ENCODE measurements at regions not wholly inside any gene's neighbourhood (a gene's known extent, or its start where the extent isn't known, plus 50 kb on each side); places are given as distances from the start of the nearest gene placed in this dataset.

DNA sequence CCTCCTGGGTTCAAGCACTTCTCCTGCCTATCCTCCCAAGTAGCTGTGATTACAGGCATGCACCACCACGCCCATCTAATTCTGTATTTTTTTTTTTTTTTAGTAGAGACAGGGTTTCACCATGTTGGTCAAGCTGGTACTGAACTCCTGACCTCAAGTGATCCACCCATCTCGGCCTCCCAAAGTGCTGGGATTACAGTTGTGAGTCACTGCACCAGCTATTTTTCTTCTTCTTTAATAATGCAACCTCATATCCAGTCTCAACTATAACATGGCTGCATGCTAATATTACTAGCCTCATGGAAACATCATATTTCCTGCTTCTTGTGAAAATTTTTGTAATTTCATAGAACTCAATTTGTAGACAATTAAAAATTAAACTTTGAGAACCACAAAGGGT is 706.5 kb downstream of the KCTD8 start:
- Histone ChIP-seq H2AFZ (ENCODE audit: low read length) (no peak overlapping the region), H3K4me1 (ENCODE audit: insufficient read depth, low read length) (no peaks in the 10 kb centered on the region), H3K36me3 (replicated peaks in 1 of 2; ENCODE audit: control insufficient read depth in 1 of 2, insufficient read depth in 2 of 2, low read length in 2 of 2) (no peaks in the 10 kb centered on the region), H3K4me3 (replicated peaks in 1 of 3; ENCODE audit: insufficient read depth in 1 of 3, low read depth in 2 of 3, low read length in 3 of 3) (no peak overlapping the region), H3K4me2 (ENCODE audit: low read depth, low read length) (no peak overlapping the region), H3K27ac (ENCODE audit: extremely low read length, insufficient read depth, low read length) (no peak overlapping the region), H3K27me3 (ENCODE audit: control insufficient read depth in 1 of 2, insufficient read depth in 2 of 2, low read length in 2 of 2) (no peaks in the 10 kb centered on the region), H4K20me1 (ENCODE audit: insufficient read depth, low read length) (no peaks in the 10 kb centered on the region), H3K79me2 (ENCODE audit: insufficient read depth, low read length) (no peaks in the 10 kb centered on the region), H3K9me3 (ENCODE audit: low read length) (peaks cover 24% of the 10 kb centered on the region; the same call in 1 of the 2 replicates), H3K9ac (ENCODE audit: insufficient read depth, low read depth, low read length) (no peak overlapping the region)
- ChIA-PET CTCF (ENCODE audit: low intra/inter-chr PET ratio, low total read pairs) (no interaction called here), POLR2A (no interaction called here)
- no peak for ATAC-seq
- DNase-seq (ENCODE audit: low spot score), result no peak
- FAIRE-seq, result no peak
- no TSS peak for BruUV-seq (replicated peaks)
- intact Hi-C loops (cut with micrococcal nuclease; ENCODE audit: unreplicated experiment) (no loop called here), in situ Hi-C loops (cut with HindIII; ENCODE audit: extremely low pct_ligation_motif_present, low pct_unique_long_range_greater_than_20kb) (no loop called here)
- no peak for TF ChIP-seq ZNF589 (CRISPR knock-in tag; conservative IDR thresholded peaks at IDR 0.05)
- no peak for TF ChIP-seq ATM (IDR thresholded peaks at IDR 0.05; ENCODE audit: borderline replicate concordance)
- no peak for TF ChIP-seq MAFG (CRISPR knock-in tag; IDR thresholded peaks at IDR 0.05)
- TF ChIP-seq SMAD1 (CRISPR knock-in tag; IDR thresholded peaks at IDR 0.05; ENCODE audit: borderline replicate concordance, low read depth), result no peak
- no peak for TF ChIP-seq RFX1 (IDR thresholded peaks at IDR 0.05)
- TF ChIP-seq SRSF1 (optimal IDR thresholded peaks at IDR 0.05; ENCODE audit: low read depth, low read length), result no peak
- TF ChIP-seq, protein P1, sequence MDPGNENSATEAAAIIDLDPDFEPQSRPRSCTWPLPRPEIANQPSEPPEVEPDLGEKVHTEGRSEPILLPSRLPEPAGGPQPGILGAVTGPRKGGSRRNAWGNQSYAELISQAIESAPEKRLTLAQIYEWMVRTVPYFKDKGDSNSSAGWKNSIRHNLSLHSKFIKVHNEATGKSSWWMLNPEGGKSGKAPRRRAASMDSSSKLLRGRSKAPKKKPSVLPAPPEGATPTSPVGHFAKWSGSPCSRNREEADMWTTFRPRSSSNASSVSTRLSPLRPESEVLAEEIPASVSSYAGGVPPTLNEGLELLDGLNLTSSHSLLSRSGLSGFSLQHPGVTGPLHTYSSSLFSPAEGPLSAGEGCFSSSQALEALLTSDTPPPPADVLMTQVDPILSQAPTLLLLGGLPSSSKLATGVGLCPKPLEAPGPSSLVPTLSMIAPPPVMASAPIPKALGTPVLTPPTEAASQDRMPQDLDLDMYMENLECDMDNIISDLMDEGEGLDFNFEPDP (CRISPR knock-in tag; conservative IDR thresholded peaks at IDR 0.05), result no peak
- no peak for TF ChIP-seq HOXA7 (CRISPR knock-in tag; IDR thresholded peaks at IDR 0.05)
- TF ChIP-seq, protein P2, sequence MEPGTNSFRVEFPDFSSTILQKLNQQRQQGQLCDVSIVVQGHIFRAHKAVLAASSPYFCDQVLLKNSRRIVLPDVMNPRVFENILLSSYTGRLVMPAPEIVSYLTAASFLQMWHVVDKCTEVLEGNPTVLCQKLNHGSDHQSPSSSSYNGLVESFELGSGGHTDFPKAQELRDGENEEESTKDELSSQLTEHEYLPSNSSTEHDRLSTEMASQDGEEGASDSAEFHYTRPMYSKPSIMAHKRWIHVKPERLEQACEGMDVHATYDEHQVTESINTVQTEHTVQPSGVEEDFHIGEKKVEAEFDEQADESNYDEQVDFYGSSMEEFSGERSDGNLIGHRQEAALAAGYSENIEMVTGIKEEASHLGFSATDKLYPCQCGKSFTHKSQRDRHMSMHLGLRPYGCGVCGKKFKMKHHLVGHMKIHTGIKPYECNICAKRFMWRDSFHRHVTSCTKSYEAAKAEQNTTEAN (CRISPR knock-in tag; conservative IDR thresholded peaks at IDR 0.05), result no peak
- TF ChIP-seq JUND (CRISPR knock-in tag; IDR thresholded peaks at IDR 0.05), result no peak
- TF ChIP-seq, protein P3, sequence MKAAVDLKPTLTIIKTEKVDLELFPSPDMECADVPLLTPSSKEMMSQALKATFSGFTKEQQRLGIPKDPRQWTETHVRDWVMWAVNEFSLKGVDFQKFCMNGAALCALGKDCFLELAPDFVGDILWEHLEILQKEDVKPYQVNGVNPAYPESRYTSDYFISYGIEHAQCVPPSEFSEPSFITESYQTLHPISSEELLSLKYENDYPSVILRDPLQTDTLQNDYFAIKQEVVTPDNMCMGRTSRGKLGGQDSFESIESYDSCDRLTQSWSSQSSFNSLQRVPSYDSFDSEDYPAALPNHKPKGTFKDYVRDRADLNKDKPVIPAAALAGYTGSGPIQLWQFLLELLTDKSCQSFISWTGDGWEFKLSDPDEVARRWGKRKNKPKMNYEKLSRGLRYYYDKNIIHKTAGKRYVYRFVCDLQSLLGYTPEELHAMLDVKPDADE (CRISPR knock-in tag; IDR thresholded peaks at IDR 0.05), result no peak
- TF ChIP-seq NKX3-1 (CRISPR knock-in tag; IDR thresholded peaks at IDR 0.05), result no peak
- TF ChIP-seq, protein P4, sequence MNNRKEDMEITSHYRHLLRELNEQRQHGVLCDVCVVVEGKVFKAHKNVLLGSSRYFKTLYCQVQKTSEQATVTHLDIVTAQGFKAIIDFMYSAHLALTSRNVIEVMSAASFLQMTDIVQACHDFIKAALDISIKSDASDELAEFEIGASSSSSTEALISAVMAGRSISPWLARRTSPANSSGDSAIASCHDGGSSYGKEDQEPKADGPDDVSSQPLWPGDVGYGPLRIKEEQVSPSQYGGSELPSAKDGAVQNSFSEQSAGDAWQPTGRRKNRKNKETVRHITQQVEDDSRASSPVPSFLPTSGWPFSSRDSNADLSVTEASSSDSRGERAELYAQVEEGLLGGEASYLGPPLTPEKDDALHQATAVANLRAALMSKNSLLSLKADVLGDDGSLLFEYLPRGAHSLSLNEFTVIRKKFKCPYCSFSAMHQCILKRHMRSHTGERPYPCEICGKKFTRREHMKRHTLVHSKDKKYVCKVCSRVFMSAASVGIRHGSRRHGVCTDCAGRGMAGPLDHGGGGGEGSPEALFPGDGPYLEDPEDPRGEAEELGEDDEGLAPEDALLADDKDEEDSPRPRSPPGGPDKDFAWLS (CRISPR knock-in tag; IDR thresholded peaks at IDR 0.05; ENCODE audit: borderline replicate concordance), result no peak
- TF ChIP-seq, protein P5, sequence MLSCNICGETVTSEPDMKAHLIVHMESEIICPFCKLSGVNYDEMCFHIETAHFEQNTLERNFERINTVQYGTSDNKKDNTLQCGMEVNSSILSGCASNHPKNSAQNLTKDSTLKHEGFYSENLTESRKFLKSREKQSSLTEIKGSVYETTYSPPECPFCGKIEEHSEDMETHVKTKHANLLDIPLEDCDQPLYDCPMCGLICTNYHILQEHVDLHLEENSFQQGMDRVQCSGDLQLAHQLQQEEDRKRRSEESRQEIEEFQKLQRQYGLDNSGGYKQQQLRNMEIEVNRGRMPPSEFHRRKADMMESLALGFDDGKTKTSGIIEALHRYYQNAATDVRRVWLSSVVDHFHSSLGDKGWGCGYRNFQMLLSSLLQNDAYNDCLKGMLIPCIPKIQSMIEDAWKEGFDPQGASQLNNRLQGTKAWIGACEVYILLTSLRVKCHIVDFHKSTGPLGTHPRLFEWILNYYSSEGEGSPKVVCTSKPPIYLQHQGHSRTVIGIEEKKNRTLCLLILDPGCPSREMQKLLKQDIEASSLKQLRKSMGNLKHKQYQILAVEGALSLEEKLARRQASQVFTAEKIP (CRISPR knock-in tag; IDR thresholded peaks at IDR 0.05; ENCODE audit: borderline replicate concordance), result no peak
- no peak for TF ChIP-seq ZSCAN29 (CRISPR knock-in tag; conservative IDR thresholded peaks at IDR 0.05)
- TF ChIP-seq ZNF225 (CRISPR knock-in tag; IDR thresholded peaks at IDR 0.05), result no peak
- TF ChIP-seq NFYB (CRISPR knock-in tag; IDR thresholded peaks at IDR 0.05), result no peak
- WGBS (ENCODE audit: low lambda C conversion rate), result 2% methylated on average over 2 of the region's 2 CpGs

Measured in HepG2 (cell line).